ENCODE measurements at regions not wholly inside any gene's neighbourhood (a gene's known extent, or its start where the extent isn't known, plus 50 kb on each side); places are given as distances from the start of the nearest gene placed in this dataset.

DNA sequence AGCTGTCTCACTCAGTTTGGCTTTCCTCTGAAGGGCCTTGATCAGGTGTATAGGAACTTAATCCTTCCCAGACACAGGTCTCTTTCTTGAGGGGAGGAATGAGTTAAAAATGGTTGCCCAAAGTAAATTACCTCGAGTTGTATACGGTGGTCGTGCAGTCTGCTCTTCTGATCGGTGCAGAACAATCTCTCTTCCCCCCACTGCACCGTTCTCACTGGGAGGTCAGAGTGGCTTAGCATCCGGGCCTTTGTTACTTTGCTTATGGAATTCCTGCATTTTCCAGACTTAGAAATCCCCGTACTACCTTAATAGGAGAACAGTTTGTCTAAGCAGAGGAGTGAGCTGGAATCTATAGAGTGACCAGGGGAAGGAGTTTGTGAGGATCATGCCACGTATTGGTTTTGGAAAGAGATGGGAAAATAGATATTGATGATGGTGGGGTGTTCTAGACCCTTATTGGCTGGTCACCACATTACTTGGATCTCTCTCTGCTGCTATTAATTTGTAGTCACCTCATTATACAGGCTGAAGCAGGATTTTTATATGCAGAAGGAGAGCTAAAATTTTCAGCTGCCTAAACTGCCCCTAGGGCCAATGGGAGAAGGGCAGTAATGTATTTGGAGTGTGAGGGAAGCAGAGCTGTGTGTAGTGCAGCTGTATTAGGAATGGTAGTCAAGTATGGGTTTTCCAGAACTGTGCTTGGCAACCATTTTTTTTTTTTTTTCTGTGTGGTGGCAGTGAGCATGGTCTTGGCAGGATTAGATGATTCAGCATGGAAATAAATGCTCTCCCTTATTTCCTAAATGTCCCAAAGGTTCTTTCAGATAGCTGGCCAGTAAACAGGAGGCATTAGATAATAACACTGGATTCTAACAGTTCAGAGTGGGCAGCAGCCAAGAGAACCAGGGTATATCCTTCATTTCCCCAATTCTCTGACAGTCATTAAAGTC, 81.5 kb downstream of the NDUFS5 start:
- DNase-seq (ENCODE audit: low read depth in 2 of 2): no peak

DNA sequence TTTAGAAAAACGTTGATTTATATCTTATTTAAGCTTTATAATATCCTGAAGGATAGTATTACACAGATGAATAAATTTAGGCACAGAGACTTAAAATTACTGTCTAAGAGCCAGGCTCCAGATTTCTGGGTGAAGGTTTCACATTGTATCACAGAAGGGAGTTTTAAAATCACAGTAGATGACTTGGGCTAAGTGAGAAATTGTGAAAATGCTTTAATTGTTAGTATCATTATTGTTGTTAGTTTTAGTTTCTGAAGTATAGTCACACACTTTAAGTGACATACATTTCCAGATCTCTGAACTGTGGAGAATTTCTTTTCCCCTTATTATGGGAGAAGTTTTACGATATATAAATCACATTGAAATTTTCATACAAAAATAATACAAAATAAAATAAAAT, 83.5 kb downstream of the NDUFS5 start:
- DNase-seq (ENCODE audit: low read depth in 2 of 2): no peak

DNA sequence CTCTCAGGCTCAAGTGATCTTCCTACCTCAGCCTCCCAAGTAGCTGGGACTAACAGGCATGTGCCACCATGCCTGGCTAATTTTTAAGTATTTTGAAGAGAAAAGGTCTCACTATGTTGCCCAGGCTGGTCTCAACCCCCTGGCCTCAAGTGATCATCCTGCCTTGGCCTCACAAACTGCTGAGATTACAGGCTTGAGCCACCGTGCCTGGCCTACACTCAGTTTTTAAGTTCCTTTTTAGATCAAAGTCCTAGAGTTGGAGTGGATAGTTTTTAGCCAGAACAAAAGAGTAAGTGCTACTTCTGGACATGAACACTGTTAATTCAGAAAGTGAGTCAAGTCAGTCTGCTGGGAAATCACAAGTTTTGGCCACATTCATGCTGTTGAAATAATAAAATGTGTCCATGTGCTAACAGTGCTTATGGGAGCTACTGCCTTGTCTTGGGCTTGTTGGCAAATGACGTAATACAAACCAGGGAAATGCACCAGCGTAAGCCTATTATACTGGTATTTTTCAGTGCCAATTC, 84.2 kb downstream of the NDUFS5 start:
- DNase-seq (ENCODE audit: low read depth in 2 of 2): no peak

DNA sequence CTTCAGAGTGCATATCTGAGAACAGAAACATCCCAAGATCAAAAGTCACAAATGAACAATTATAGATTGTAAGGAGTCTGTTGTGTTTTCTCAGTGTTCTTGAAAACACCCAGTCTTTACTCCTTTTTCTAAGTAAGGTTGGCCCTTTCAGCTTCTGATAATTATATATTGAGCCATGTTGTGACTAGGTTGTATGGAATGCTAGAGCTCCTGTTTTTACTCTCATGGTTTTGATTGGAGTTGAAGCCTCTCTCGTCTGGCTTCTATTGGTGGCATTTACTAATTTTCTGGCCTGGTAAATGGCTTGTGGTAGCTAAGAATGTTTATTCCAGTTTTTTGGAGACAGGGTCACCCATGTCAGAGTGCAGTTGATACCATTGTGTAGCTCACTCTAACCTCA, 84.7 kb downstream of the NDUFS5 start:
- no peak for DNase-seq (ENCODE audit: low read depth in 2 of 2)

DNA sequence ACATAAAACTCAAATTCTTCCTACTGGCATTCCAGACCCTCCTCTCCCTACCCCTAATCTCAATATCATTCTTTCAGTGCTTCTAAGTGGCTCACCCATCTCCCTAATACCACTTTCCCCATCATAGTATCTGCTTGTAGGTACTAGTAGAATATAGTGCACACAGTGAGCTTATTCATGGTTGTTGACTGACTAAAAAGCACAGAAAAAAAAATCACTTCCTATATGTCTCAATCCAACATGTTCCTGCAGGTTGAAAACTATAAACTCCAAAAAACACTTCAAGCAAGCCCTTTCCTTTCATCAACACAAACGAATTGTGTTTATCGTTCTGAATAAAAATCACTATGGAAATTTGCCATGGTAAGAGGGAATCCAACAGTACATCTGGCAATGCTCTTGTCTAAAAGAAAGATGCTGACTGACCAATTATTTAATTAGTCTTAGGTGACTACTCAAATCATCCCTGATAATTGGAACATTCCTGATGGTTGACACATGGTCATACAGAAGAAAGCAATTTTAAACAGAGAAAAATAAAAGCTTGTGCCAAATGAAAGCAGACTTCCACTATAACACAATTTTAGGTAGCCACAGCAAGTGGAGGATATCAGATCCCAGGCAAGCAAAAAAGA, 87.1 kb downstream of the NDUFS5 start:
- DNase-seq (ENCODE audit: low read depth in 2 of 2): no peak

DNA sequence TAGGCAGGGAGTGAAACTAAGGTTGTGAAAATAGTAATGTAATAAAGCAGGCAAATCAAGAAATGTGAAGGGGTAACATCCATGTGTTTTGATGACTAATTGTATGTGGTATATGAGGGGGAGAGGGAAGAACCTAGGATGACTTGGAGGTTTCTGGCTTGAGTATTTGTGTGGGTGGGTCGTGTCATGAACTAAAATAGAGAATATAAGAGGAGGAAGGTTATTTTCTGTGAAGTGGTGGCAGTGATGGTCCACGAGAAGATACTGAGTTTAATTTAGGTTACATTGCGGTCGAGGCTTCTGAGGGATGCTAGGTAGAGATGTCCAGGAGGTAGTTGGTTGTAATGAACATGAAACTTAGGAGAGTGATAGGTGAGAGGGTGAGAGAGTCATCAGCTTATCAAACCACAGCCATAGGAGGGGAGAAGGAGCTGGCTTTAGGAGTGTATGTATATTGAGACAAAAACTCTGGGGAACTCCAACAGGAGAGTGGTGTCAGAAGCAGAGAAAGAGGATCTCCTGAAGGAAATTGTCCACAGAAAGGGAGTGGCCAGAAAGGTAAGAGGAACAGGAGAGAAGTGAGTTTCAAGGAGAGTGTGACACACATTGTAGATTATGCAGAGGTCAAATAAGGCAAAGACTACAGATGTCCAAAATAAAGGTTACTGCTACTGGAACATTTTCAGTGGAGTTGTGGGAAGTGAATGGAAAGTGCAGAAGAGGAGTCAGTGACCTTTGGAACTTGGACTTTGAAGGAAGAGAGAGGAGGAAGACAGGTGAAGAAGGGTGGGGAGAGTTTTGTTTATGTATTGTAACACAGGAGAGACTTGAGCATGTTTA, 89.0 kb upstream of the MACF1 start:
- no peak for DNase-seq (ENCODE audit: low read depth in 2 of 2)

DNA sequence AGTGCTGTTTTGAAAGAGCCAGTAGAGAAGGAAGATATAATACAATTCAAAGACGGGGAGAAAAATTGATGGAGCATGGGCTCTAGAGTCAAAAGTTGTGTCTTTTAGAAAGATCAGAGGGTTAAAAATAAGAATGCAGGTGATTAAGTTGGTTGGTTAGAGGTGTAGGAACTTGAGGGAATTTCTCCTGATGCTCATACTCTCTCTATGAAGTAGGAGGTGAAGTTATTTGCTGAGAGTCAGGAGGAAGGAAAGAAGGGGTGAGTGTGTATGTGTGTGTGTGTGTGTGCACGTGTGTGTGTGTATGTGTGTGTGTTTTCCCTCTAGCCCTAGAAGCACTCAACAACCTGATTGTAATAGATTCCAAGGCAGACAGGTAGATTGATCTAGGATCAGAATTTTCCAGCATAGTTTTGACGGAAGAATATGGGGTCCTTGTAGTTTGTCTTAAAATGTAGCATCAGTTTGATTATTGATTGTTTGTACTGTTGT, 88.3 kb upstream of the MACF1 start:
- DNase-seq (ENCODE audit: low read depth in 2 of 2): no peak

DNA sequence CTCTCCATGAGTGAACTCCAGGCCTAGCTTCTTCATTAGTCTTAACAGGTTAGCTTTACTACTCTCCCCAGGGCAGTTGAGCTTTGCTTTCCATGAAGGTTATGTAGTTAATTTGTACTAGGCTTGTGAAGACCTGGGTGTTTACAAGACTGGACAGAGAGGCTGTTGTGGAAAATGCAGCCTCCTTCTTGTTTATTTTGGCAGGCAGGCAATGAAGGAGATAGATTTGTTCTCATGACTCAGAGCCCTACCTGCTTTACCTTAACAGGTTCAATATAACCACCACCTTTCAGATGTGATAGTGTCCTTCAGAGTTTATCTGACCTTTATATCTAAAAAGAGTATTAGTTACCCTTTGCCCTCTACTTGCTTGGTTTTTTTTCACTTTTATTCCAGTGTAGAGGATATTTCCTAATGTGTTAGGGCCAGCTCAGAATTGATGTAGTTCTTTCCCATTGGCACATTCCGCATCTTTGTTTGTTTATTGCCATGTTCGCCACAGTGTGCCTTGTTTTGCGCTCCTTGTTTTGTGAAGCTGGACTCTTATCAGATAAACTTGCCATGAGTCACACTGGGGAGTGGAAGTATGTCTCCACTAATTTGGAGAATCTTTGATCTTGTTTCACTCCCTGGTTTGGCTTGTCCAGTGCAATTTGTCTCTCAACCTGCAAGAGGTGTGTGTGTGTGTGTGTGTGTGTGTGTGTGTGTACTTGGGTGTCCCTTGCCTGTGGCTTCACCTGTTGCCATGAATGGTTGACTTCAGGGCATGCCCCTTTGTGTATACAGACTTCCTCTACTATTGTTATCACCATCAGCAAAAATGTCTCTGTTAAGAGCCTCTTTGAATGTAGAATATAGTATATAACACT, 87.4 kb upstream of the MACF1 start:
- DNase-seq (ENCODE audit: low read depth in 2 of 2): no peak

DNA sequence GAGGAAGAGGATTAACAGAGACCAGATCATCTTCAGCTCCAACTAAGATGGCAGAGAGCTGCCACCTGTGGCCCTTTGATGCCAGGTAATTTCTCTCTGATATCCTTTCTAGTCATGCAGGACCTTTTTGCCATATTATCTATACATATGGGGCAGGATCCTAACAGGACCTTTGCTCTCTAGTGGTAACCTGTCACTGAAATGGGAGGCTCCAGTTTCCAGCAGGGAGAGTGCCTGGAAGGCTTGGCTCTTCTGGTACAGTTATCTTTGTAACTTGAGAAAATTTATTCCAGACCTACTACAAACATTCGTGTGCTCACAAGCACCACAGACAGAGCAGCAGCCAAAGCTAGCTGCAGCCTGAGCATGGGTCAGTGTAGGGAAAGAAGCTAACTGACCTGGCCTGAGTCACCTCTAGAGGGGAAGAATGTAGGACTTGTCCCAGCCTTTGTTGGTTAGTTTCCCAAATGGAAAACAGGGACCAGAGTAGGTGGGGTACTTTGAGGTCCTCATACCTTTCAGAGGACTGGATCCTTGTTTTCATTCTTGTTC, 86.5 kb upstream of the MACF1 start:
- DNase-seq (ENCODE audit: low read depth in 2 of 2): no peak

DNA sequence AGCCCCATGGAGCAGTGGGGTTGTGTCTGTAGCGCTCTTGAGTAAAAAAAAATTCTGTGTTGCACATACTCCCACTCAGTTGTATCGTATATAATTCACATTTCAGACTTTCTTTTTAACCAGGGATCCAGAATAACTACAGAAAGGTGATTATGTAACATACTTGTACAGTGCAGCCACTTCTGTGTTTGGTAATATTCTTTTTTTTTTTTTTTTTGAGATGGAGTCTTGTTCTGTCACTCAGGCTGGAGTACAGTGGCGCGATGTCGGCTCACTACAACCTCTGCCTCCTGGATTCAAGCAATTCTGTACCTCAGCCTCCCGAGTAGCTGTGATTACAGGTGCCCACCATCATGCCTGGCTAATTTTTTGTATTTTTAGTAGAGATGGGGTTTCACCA, 82.4 kb upstream of the MACF1 start:
- no peak for DNase-seq (ENCODE audit: low read depth in 2 of 2)

DNA sequence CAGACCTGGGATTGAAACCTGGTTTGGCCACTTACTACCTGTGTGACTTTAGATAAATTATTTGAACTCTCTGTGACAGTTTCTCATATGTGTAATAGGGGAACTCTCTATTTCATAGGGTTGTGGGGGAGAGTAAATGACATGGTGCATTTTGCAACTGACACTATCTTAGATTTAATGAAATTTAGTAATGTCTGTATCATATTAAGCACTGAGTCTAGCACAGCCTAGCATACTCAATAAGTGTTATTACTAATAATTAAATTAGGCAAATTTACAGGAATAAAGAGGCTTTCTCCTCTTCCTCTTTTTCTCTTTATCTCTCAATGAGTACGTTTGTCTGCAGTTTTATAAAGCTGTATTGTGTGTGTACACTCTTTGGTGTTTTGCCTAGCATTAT, 80.2 kb upstream of the MACF1 start:
- no peak for DNase-seq (ENCODE audit: low read depth in 2 of 2)

DNA sequence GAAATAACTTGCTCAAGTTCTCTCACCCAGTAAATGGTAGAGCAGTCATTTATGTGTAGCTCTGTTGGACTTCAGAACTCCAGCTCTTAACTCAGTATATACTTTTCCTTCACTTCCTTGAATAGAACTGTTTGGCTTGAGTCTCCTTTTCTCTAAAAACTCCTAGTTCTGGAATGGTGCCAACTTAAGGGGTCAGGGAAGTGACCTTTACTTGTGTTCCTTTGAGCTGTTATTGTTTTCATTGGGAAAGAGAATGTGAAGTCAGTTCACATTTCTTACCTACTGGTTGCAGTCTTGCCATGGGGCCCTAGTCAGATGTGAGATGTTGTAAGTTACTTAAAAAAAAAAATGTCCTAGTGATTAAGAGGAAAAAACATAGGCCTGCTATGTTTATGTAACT, 77.0 kb upstream of the MACF1 start:
- DNase-seq (ENCODE audit: low read depth in 2 of 2): no peak

DNA sequence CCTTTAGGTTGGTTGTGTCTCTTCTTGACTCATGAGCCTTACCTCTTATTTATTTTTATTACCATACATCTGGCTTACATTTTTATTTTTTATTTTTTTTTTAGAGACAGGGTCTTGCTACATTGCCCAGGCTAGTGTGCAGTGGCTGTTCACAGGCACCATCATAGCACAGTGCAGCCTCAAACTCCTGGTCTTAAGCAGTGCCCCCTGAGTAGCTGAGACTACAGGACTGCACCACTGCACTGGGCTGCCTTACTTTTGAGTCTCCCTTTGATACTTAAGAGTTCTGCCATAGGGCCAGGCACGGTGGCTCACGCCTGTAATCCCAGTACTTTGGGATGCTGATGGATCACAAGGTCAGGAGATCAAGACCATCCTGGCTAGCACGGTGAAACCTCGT, 76.4 kb upstream of the MACF1 start:
- DNase-seq (ENCODE audit: low read depth in 2 of 2): no peak

DNA sequence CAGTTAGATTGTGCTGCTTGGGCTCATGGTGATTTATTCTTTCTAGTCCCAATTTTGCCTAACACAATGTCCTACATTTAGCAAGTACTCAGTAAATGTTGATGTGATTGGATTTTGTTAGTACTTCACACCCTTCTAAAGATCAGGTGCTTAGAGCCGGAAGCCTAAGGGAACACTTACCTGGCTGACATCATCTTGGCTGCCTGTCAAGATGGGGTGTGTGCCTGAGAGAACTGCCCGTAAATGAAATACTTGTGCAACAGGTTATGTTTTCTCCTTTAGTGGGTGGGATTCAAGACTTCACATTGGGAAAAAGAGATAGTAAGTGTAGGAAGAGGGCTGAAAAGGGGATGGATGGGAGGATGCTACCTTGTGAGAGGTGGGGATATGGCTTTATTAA, 75.5 kb upstream of the MACF1 start:
- no peak for DNase-seq (ENCODE audit: low read depth in 2 of 2)

DNA sequence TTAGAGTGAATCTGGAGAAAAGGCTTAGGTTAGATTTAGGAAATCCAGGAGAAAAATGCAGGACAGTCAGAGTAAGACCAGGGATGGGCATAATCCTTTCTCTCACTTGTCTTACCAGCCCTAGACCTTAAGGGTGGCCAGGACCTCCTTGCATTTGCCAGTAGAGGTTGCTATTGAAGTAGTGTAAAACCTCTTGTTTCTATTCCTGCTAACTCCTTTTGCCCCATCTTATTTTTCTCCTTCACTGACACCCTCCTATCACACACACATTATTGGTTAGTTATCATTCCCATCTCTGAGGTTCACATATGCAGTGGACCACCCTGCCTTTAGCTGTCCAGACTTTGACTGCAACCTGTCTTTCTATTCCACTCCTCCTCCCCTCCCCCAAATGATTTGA, 75.0 kb upstream of the MACF1 start:
- DNase-seq (ENCODE audit: low read depth in 2 of 2): no peak

DNA sequence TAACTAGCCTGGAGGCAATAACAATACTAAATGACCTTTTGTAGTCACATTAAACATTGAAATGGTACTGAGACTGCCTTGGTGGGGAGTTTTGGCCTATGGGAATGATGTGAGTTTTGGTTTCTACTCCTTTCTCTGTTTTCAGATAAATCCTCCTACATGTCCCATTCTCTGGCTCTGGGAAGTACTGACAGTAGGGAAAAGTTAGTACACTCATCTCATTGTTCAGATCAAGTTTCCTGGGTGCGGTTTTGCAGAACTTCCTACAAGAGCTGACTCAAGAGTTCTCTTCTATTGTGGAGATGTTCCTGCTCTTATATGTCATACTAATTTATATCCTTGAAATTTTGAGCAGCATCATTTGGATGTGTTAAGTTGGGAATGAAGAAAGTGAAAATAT, 74.2 kb upstream of the MACF1 start:
- DNase-seq (ENCODE audit: low read depth in 2 of 2): no peak

DNA sequence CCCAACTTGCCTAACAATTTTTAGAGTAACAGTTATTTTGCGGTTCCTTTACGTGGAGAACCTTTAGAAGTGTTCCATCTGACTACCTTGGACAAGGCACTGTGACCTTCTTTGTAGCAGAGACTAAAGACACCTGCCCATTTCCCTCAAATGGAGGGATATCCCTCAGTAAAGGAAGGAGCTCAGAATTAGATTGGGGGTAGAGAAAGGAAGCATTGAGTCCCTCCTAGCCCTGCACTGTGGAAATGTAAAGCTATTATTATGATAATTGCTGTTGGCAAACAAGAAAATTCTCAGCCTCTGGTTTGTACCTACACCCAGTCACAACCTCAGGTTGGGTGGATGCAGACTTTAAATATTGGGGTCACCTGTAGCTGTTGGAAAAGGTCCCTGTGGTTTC, 72.6 kb upstream of the MACF1 start:
- DNase-seq (ENCODE audit: low read depth in 2 of 2): no peak

DNA sequence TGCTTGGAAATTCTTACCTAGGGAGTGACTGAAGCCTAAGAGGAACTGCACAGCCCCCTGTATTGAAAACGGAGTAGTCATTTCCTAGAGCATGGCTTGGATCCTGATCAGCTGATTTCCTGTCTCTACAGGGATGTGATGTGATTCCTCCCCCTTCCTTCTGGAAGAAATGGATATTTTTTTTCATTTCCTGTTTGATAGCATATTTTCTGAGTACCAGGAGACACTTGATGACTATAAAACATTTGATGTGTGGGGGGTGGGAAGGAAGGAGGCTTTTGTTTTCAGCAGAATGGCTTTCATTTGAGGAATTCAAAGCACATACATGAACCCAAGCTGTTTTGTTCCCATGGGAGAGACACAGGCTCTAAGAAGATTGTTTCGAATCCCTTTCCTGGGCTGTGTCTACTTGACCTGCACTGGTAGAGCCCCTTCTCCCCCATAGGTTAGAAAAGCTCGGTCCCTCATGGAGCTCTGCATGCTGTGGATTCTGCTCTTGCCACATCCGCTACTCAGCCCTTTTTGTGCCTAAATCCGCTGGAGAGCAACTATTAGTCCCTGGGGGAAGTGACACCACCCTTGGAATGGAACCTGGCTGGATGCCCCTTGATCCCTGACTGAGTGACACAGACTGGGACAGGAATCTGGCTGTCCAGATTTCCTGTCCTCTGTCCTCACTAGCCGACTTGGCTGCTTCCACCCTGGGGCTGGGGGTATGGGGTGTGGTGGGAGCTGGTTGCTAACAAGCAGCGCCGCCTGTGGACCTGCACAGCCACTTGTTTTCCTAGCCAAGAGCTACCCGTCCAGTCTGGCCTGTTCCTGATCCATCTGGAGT, 71.8 kb upstream of the MACF1 start:
- no peak for DNase-seq (ENCODE audit: low read depth in 2 of 2)

DNA sequence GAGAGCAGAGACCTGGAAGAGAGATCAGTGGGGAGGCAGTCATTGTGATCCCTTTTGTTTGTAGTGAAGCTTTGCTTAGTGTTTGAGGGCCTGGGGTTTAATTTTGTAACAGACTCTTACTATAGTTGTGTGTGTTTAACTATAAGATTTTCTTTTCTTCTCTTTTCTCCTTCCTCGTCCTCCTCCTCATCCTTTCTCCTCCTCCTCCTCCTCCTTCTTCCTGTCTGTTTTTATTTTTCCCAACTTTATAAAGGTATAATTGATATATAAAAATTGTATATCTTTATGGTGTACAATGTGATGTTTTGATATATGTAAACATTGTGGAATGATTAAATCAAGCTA, 71.2 kb upstream of the MACF1 start:
- DNase-seq (ENCODE audit: low read depth in 2 of 2): no peak

DNA sequence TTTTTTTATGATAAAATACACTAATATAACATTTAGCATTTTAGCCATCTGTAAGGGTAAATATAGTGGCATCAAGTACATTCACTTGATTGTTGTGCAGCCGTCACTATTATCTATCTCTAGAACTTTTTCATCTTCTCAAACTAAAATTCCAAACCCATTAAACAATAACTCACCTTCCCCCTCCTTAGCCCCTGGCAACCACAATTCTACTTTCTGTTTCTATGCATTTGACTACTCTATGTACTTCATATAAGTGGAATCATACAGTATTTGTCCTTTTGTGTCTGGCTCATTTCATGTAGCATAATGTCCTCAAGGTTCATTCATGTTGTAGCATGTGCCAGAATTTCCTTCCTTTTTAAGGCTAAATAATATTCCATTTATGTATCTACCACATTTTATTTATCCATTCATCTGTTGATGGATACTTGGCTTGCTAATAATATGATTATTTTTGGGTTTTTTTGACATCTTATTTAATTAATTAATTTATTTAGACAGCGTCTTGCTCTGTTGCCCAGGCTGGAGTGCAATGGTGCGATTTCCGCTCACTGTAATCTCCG, 69.6 kb upstream of the MACF1 start:
- DNase-seq (ENCODE audit: low read depth in 2 of 2): no peak
